Testis (tissue), 2 donors: ENCODE measurements at regions not wholly inside any gene's neighbourhood (a gene's known extent, or its start where the extent isn't known, plus 50 kb on each side); places are given as distances from the start of the nearest gene placed in this dataset.

Source experiments
- POLR2A ChIP-seq: fragments of 450-650 bp; IDR thresholded peaks from one replicate; pipeline ENCODE4 v1.6.1; 2017; ENCODE audit warnings: antibody characterized with exemption, mild to moderate bottlenecking, moderate library complexity
- TF ChIP-seq, protein P1 (sequence below), 3 experiments: fragments of 450-650 bp in 2 of 3; fragments of 200-600 bp in 1 of 3; sonication (generic) in 1 of 3; IDR thresholded peaks; one replicate each; pipeline ENCODE4 v1.5.1; 2016 to 2019; ENCODE audit warnings: antibody characterized with exemption in 3 of 3, mild to moderate bottlenecking in 2 of 3, moderate library complexity in 1 of 3

DNA sequence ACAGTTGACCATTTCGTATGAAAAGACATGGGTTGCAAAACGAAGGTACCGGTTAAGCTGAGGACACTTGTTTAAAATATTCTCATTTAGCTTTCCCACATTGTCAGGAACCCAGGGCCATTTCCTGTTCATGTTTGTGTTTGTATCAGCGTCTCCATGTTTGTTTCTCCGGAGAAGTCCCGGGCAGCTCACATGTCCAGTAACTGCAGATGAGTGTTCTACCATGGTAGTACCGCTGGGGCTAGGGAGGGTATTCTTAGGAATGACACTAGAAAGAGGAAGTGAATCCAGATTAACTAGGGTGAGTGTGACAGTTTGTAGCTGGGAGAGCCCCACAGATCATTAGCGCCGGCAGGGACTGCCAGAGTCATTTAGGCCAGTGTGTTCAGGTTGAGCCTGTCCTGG is 50.0 kb upstream of the EVL start:
- TF ChIP-seq POLR2A: no peak
- TF ChIP-seq, protein P1, sequence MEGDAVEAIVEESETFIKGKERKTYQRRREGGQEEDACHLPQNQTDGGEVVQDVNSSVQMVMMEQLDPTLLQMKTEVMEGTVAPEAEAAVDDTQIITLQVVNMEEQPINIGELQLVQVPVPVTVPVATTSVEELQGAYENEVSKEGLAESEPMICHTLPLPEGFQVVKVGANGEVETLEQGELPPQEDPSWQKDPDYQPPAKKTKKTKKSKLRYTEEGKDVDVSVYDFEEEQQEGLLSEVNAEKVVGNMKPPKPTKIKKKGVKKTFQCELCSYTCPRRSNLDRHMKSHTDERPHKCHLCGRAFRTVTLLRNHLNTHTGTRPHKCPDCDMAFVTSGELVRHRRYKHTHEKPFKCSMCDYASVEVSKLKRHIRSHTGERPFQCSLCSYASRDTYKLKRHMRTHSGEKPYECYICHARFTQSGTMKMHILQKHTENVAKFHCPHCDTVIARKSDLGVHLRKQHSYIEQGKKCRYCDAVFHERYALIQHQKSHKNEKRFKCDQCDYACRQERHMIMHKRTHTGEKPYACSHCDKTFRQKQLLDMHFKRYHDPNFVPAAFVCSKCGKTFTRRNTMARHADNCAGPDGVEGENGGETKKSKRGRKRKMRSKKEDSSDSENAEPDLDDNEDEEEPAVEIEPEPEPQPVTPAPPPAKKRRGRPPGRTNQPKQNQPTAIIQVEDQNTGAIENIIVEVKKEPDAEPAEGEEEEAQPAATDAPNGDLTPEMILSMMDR (IDR thresholded peaks at IDR 0.05): no peak
